LHCN-M2 (cell line): ENCODE measurements at regions not wholly inside any gene's neighbourhood (a gene's known extent, or its start where the extent isn't known, plus 50 kb on each side); places are given as distances from the start of the nearest gene placed in this dataset.
A peak's percentile ranks its signal among the peaks of the same experiment; 100 is the strongest.

ENCODE experiments used
- DNase-seq: peaks from one replicate; pipeline ENCODE4 v3.0.0-alpha.2; 2012; ENCODE audit warnings: low read depth

- no peak for DNase-seq
Measured at GRCh38 chr10:78932054-78932386, 136.7 kb upstream of the ZMIZ1 start.

GRCh38 chr10:78932861-78933260, 135.9 kb upstream of the ZMIZ1 start:
- no peak for DNase-seq

GRCh38 chr10:78933828-78934531, 134.8 kb upstream of the ZMIZ1 start:
- no peak for DNase-seq

GRCh38 chr10:78934532-78934898, 134.3 kb upstream of the ZMIZ1 start:
- DNase-seq: no peak

- DNase-seq: no peak
Measured at GRCh38 chr10:78934994-78935602, 133.7 kb upstream of the ZMIZ1 start.

GRCh38 chr10:78935697-78936407, 132.9 kb upstream of the ZMIZ1 start:
- DNase-seq: no peak

GRCh38 chr10:78936412-78937342, 132.1 kb upstream of the ZMIZ1 start:
- no peak for DNase-seq

- DNase-seq: no peak
Measured at GRCh38 chr10:78937393-78937792, 131.4 kb upstream of the ZMIZ1 start.

GRCh38 chr10:78937800-78938694, 130.7 kb upstream of the ZMIZ1 start:
- peak; percentile 25 for DNase-seq

- DNase-seq: peak; percentile 78
Measured at GRCh38 chr10:78938695-78939672, 129.8 kb upstream of the ZMIZ1 start.

- no peak for DNase-seq
Measured at GRCh38 chr10:78942091-78942501, 126.7 kb upstream of the ZMIZ1 start.

- DNase-seq: peak; percentile 89
Measured at GRCh38 chr10:78944723-78945312, 123.9 kb upstream of the ZMIZ1 start.

GRCh38 chr10:78945838-78946237, 122.9 kb upstream of the ZMIZ1 start:
- no peak for DNase-seq

GRCh38 chr10:78947226-78947625, 121.5 kb upstream of the ZMIZ1 start:
- peak; percentile 75 for DNase-seq

- DNase-seq: no peak
Measured at GRCh38 chr10:78947733-78948132, 121.0 kb upstream of the ZMIZ1 start.

- DNase-seq: peak; percentile 58
Measured at GRCh38 chr10:78948621-78949030, 120.1 kb upstream of the ZMIZ1 start.

GRCh38 chr10:78950656-78951587, 117.8 kb upstream of the ZMIZ1 start:
- DNase-seq: peak; percentile 38

- DNase-seq: no peak
Measured at GRCh38 chr10:78952030-78952429, 116.7 kb upstream of the ZMIZ1 start.
